K562 (cell line): ENCODE measurements at regions not wholly inside any gene's neighbourhood (a gene's known extent, or its start where the extent isn't known, plus 50 kb on each side); places are given as distances from the start of the nearest gene placed in this dataset.

Experiments used
- MYNN ChIP-seq, 2 experiments: sonication (generic); formaldehyde crosslinking in 1 of 2; IDR thresholded peaks; 2 replicates each; pipeline versions ENCODE4 v1.5.0 to v1.6.1; 2016 to 2020; ENCODE audit warnings: antibody characterized with exemption in 1 of 2, missing genetic modification reagents in 1 of 2
- USF1 ChIP-seq: sonication (generic); formaldehyde crosslinking; IDR thresholded peaks from 2 replicates; pipeline ENCODE4 v1.9.0; 2022; ENCODE audit warnings: mild to moderate bottlenecking, missing genetic modification reagents
- ZNF395 ChIP-seq: fragments of 200-800 bp; sonication (Bioruptor generic); IDR thresholded peaks from 2 replicates; pipeline ENCODE4 v1.6.1; 2017; ENCODE audit warnings: missing genetic modification characterization, missing compliant biosample characterization
- ZNF436 ChIP-seq: fragments of 250-450, 450-650 bp; sonication (Bioruptor Pico); formaldehyde crosslinking; IDR thresholded peaks from 2 replicates; pipeline ENCODE4 v1.7.0; 2020; ENCODE audit warnings: mild to moderate bottlenecking
- ZNF79 ChIP-seq: fragments of 250-450 bp; sonication (Bioruptor Pico); IDR thresholded peaks from 2 replicates; pipeline ENCODE4 v1.4.0; 2020; ENCODE audit warnings: low read depth, mild to moderate bottlenecking, moderate library complexity
- ZSCAN32 ChIP-seq: fragments of 450-650 bp; formaldehyde crosslinking; IDR thresholded peaks from 2 replicates; pipeline ENCODE4 v1.4.0; 2020; ENCODE audit warnings: mild to moderate bottlenecking, moderate library complexity
- TF ChIP-seq, protein P1 (sequence below): fragments of 450-650 bp; IDR thresholded peaks from 2 replicates; pipeline ENCODE4 v1.6.1; 2016; ENCODE audit warnings: low read depth
- TF ChIP-seq, protein P2 (sequence below): fragments of 450-650 bp; IDR thresholded peaks from 2 replicates; pipeline ENCODE4 v1.6.1; 2017; ENCODE audit warnings: antibody characterized with exemption, mild to moderate bottlenecking

GRCh38 chr6:15930207-15930606 is 198.7 kb upstream of the MYLIP start (continued):
- TF ChIP-seq USF1 (CRISPR knock-in tag) (no peak), ZNF436 (CRISPR knock-in tag) (no peak), MYNN (IDR thresholded peaks at IDR 0.05) (no peak), MYNN (CRISPR knock-in tag; IDR thresholded peaks at IDR 0.05) (no peak), ZNF79 (CRISPR knock-in tag) (no peak), ZSCAN32 (no peak), ZNF395 (CRISPR knock-in tag) (no peak)
- TF ChIP-seq, protein P1, sequence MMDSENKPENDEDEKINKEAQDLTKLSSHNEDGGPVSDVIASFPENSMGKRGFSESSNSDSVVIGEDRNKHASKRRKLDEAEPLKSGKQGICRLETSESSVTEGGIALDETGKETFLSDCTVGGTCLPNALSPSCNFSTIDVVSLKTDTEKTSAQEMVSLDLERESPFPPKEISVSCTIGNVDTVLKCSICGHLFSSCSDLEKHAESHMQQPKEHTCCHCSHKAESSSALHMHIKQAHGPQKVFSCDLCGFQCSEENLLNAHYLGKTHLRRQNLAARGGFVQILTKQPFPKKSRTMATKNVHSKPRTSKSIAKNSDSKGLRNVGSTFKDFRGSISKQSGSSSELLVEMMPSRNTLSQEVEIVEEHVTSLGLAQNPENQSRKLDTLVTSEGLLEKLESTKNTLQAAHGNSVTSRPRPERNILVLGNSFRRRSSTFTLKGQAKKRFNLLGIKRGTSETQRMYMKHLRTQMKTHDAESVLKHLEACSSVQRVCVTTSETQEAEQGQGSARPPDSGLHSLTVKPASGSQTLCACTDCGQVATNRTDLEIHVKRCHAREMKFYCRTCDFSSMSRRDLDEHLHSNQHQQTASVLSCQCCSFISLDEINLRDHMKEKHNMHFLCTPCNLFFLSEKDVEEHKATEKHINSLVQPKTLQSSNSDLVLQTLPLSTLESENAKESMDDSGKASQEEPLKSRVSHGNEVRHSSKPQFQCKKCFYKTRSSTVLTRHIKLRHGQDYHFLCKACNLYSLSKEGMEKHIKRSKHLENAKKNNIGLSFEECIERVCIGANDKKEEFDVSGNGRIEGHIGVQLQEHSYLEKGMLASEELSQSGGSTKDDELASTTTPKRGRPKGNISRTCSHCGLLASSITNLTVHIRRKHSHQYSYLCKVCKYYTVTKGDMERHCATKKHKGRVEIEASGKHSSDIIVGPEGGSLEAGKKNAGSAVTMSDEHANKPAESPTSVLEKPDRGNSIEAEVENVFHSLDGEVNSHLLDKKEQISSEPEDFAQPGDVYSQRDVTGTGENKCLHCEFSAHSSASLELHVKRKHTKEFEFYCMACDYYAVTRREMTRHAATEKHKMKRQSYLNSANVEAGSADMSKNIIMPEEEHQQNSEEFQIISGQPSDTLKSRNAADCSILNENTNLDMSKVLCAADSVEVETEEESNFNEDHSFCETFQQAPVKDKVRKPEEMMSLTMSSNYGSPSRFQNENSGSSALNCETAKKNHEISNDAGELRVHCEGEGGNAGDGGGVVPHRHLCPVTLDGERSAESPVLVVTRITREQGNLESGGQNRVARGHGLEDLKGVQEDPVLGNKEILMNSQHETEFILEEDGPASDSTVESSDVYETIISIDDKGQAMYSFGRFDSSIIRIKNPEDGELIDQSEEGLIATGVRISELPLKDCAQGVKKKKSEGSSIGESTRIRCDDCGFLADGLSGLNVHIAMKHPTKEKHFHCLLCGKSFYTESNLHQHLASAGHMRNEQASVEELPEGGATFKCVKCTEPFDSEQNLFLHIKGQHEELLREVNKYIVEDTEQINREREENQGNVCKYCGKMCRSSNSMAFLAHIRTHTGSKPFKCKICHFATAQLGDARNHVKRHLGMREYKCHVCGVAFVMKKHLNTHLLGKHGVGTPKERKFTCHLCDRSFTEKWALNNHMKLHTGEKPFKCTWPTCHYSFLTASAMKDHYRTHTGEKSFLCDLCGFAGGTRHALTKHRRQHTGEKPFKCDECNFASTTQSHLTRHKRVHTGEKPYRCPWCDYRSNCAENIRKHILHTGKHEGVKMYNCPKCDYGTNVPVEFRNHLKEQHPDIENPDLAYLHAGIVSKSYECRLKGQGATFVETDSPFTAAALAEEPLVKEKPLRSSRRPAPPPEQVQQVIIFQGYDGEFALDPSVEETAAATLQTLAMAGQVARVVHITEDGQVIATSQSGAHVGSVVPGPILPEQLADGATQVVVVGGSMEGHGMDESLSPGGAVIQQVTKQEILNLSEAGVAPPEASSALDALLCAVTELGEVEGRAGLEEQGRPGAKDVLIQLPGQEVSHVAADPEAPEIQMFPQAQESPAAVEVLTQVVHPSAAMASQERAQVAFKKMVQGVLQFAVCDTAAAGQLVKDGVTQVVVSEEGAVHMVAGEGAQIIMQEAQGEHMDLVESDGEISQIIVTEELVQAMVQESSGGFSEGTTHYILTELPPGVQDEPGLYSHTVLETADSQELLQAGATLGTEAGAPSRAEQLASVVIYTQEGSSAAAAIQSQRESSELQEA: no peak
- TF ChIP-seq, protein P2, sequence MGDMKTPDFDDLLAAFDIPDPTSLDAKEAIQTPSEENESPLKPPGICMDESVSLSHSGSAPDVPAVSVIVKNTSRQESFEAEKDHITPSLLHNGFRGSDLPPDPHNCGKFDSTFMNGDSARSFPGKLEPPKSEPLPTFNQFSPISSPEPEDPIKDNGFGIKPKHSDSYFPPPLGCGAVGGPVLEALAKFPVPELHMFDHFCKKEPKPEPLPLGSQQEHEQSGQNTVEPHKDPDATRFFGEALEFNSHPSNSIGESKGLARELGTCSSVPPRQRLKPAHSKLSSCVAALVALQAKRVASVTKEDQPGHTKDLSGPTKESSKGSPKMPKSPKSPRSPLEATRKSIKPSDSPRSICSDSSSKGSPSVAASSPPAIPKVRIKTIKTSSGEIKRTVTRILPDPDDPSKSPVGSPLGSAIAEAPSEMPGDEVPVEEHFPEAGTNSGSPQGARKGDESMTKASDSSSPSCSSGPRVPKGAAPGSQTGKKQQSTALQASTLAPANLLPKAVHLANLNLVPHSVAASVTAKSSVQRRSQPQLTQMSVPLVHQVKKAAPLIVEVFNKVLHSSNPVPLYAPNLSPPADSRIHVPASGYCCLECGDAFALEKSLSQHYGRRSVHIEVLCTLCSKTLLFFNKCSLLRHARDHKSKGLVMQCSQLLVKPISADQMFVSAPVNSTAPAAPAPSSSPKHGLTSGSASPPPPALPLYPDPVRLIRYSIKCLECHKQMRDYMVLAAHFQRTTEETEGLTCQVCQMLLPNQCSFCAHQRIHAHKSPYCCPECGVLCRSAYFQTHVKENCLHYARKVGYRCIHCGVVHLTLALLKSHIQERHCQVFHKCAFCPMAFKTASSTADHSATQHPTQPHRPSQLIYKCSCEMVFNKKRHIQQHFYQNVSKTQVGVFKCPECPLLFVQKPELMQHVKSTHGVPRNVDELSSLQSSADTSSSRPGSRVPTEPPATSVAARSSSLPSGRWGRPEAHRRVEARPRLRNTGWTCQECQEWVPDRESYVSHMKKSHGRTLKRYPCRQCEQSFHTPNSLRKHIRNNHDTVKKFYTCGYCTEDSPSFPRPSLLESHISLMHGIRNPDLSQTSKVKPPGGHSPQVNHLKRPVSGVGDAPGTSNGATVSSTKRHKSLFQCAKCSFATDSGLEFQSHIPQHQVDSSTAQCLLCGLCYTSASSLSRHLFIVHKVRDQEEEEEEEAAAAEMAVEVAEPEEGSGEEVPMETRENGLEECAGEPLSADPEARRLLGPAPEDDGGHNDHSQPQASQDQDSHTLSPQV: no peak
